Calu3 (cell line): ENCODE measurements at regions not wholly inside any gene's neighbourhood (a gene's known extent, or its start where the extent isn't known, plus 50 kb on each side); places are given as distances from the start of the nearest gene placed in this dataset.

Experiments
- BruUV-seq: library from RNA; stranded (reverse); fragments of 400-500 nt; replicated peaks from 2 replicates; lab custom pipeline; 2021; lab: Mats Ljungman, UMichigan
- CTCF ChIA-PET: fragments of 300-600 bp; sonication (Branson Sonifier 250); formaldehyde crosslinking; loops from one replicate; lab custom pipeline; 2022; ENCODE audit warnings: antibody characterized with exemption; lab: Charles Lee
- DNase-seq: peaks from one replicate; pipeline ENCODE4 v3.0.0; 2022
- H3K27ac Mint-ChIP-seq: one replicate; pipeline ENCODE4 v1.8.0; 2022; ENCODE audit warnings: mixed read lengths; ENCODE audit not compliant: unreplicated experiment
- H3K27me3 Mint-ChIP-seq: one replicate; pipeline ENCODE4 v1.8.0; 2022; ENCODE audit warnings: mixed read lengths; ENCODE audit not compliant: unreplicated experiment
- H3K36me3 Mint-ChIP-seq: one replicate; pipeline ENCODE4 v1.8.0; 2022; ENCODE audit warnings: mild to moderate bottlenecking, moderate library complexity, mixed read lengths; ENCODE audit not compliant: insufficient read depth, unreplicated experiment
- H3K4me1 Mint-ChIP-seq: one replicate; pipeline ENCODE4 v1.8.0; 2022; ENCODE audit warnings: mild to moderate bottlenecking, low read depth, mixed read lengths; ENCODE audit not compliant: unreplicated experiment
- H3K4me3 Mint-ChIP-seq: one replicate; pipeline ENCODE4 v1.8.0; 2022; ENCODE audit warnings: mild to moderate bottlenecking, low read depth, moderate library complexity, mixed read lengths; ENCODE audit not compliant: unreplicated experiment
- H3K9me3 Mint-ChIP-seq: one replicate; pipeline ENCODE4 v1.8.0; 2022; ENCODE audit warnings: low read depth, mixed read lengths; ENCODE audit not compliant: unreplicated experiment
- intact Hi-C: fragments of 100-400 bp; cut with micrococcal nuclease; formaldehyde crosslinking; loops from one replicate; pipeline ENCODE4 v1.10.0; 2022; ENCODE audit not compliant: unreplicated experiment
- TF ChIP-seq, protein P1 (sequence below): fragments of 200-600 bp; IDR thresholded peaks from one replicate; pipeline ENCODE4 v1.8.0; 2022; ENCODE audit warnings: antibody characterized with exemption; ENCODE audit not compliant: unreplicated experiment

- Mint-ChIP-seq H3K27ac (no peak overlapping the region), H3K4me1 (no peaks in the 10 kb centered on the region), H3K27me3 (peaks cover 10% of the 10 kb centered on the region), H3K9me3 (no peaks in the 10 kb centered on the region), H3K36me3 (peaks cover 4% of the 10 kb centered on the region), H3K4me3 (no peak overlapping the region)
- intact Hi-C loops, result no loop called here
- CTCF ChIA-PET, result interaction anchor here (1.1 kb wide), 1 partner anchor 330 kb away, joined by 3 read pairs; no protein-coding TSS in a partner anchor
- TF ChIP-seq, protein P1, sequence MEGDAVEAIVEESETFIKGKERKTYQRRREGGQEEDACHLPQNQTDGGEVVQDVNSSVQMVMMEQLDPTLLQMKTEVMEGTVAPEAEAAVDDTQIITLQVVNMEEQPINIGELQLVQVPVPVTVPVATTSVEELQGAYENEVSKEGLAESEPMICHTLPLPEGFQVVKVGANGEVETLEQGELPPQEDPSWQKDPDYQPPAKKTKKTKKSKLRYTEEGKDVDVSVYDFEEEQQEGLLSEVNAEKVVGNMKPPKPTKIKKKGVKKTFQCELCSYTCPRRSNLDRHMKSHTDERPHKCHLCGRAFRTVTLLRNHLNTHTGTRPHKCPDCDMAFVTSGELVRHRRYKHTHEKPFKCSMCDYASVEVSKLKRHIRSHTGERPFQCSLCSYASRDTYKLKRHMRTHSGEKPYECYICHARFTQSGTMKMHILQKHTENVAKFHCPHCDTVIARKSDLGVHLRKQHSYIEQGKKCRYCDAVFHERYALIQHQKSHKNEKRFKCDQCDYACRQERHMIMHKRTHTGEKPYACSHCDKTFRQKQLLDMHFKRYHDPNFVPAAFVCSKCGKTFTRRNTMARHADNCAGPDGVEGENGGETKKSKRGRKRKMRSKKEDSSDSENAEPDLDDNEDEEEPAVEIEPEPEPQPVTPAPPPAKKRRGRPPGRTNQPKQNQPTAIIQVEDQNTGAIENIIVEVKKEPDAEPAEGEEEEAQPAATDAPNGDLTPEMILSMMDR, result no peak
- DNase-seq, result no peak
- BruUV-seq, result no TSS peak
These were observed 73.1 kb upstream of the TAF1L start for GRCh38 chr9:32708480-32709150.

- Mint-ChIP-seq H3K36me3 (peaks cover 4% of the 10 kb centered on the region), H3K4me1 (no peaks in the 10 kb centered on the region), H3K27me3 (peaks cover 10% of the 10 kb centered on the region), H3K27ac (no peak overlapping the region), H3K9me3 (no peaks in the 10 kb centered on the region), H3K4me3 (no peak overlapping the region)
- no TSS peak for BruUV-seq
- CTCF ChIA-PET, result interaction anchor here (0.5 kb wide), 1 partner anchor 100 kb away, joined by 4 read pairs; no protein-coding TSS in a partner anchor
- DNase-seq, result no peak
- intact Hi-C loops, result no loop called here
- TF ChIP-seq, protein P1, result no peak
These were observed 73.5 kb upstream of the TMEM215 start for GRCh38 chr9:32709871-32710270.

DNA sequence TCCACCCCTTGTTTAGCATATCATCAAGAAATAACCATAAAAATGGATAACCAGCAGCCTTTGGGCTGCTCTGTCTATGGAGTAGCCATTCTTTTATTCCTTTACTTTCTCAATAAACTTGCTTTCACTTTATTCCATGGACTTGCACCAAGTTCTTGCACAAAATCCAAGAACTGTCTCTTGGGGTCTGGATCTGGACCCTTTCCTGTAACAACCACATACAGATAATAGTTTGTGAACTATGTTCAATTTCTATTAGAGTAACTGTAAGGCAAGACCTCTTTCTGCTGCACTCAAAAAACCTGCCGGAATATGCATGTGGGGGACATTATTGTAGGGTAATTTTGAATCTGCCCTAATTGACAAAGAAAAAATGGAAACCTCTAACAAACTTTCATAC, 66.9 kb upstream of the TMEM215 start:
- Mint-ChIP-seq H3K36me3 (no peaks in the 10 kb centered on the region), H3K4me1 (no peaks in the 10 kb centered on the region), H3K27me3 (peaks cover 28% of the 10 kb centered on the region), H3K27ac (no peak overlapping the region), H3K9me3 (no peaks in the 10 kb centered on the region), H3K4me3 (no peak overlapping the region)
- CTCF ChIA-PET, result no interaction called here
- intact Hi-C loops, result no loop called here
- DNase-seq, result no peak
- TF ChIP-seq, protein P1, result no peak
- BruUV-seq, result no TSS peak

- no TSS peak for BruUV-seq
- H3K27ac Mint-ChIP-seq, result no peak overlapping the region
- no peaks in the 10 kb centered on the region for H3K9me3 Mint-ChIP-seq
These were observed 66.3 kb upstream of the TMEM215 start for GRCh38 chr9:32716955-32717543.

More at GRCh38 chr9:32716955-32717543, 66.3 kb upstream of the TMEM215 start:
- peaks cover 34% of the 10 kb centered on the region for H3K27me3 Mint-ChIP-seq
- intact Hi-C loops, result no loop called here
- H3K4me3 Mint-ChIP-seq, result no peak overlapping the region
- no peaks in the 10 kb centered on the region for H3K4me1 Mint-ChIP-seq
- H3K36me3 Mint-ChIP-seq, result no peaks in the 10 kb centered on the region
- CTCF ChIA-PET, result no interaction called here
- TF ChIP-seq, protein P1, result no peak
- no peak for DNase-seq
